Kidney tubule cell (primary cell): ENCODE measurements at regions not wholly inside any gene's neighbourhood (a gene's known extent, or its start where the extent isn't known, plus 50 kb on each side); places are given as distances from the start of the nearest gene placed in this dataset.

Experiments used
- DNase-seq: peaks from one replicate; pipeline ENCODE4 v3.0.0-alpha.2; 2018; ENCODE audit warnings: low spot score

- DNase-seq = peak; percentile 69
Observed at GRCh38 chr19:46546194-46546896, 50.7 kb upstream of the PNMA8B start.

GRCh38 chr19:46550684-46551083, 50.4 kb upstream of the CALM3 start:
- no peak for DNase-seq

- DNase-seq = no peak
Observed at GRCh38 chr19:46551164-46551563, 50.0 kb upstream of the CALM3 start.
